AG04449 (cell line): ENCODE measurements at regions not wholly inside any gene's neighbourhood (a gene's known extent, or its start where the extent isn't known, plus 50 kb on each side); places are given as distances from the start of the nearest gene placed in this dataset.

Experiments used
- CTCF ChIA-PET: fragments of 350-600 bp; formaldehyde crosslinking; extraction: SDS; loops from one replicate; lab custom pipeline; 2021; ENCODE audit warnings: antibody characterized with exemption; lab: Yijun Ruan, JAX
- POLR2A ChIA-PET: fragments of 400-600, 350-600 bp; formaldehyde crosslinking; extraction: SDS; loops from one replicate; lab custom pipeline; 2020; ENCODE audit warnings: antibody characterized with exemption, inconsistent platforms; lab: Yijun Ruan, JAX
- DNase-seq: peaks from one replicate; pipeline ENCODE4 v3.0.0-alpha.2; 2010; ENCODE audit warnings: low read depth, low spot score
- H3K4me3 ChIP-seq: 2 replicates; pipeline ENCODE4 v1.5.1; 2011; ENCODE audit warnings: low read depth, mild to moderate bottlenecking, control low read depth, low read length
- TF ChIP-seq, protein P1 (sequence below): IDR thresholded peaks from one replicate; pipeline ENCODE4 v1.5.1; 2011; ENCODE audit warnings: mild to moderate bottlenecking, moderate library complexity, low read length, control low read depth, inconsistent platforms; ENCODE audit not compliant: insufficient read depth; ENCODE audit errors: missing control alignments

GRCh38 chr12:115885040-115885690 lies 392.3 kb downstream of the MED13L start:
- no peak overlapping the region for H3K4me3 ChIP-seq
- ChIA-PET POLR2A (no interaction called here), CTCF (interaction anchor here (0.9 to 2.7 kb wide), 3 partner anchors 11 to 33 kb away, joined by 3 to 12 read pairs (median 4); no protein-coding TSS in a partner anchor)
- DNase-seq, result no peak
- TF ChIP-seq, protein P1, sequence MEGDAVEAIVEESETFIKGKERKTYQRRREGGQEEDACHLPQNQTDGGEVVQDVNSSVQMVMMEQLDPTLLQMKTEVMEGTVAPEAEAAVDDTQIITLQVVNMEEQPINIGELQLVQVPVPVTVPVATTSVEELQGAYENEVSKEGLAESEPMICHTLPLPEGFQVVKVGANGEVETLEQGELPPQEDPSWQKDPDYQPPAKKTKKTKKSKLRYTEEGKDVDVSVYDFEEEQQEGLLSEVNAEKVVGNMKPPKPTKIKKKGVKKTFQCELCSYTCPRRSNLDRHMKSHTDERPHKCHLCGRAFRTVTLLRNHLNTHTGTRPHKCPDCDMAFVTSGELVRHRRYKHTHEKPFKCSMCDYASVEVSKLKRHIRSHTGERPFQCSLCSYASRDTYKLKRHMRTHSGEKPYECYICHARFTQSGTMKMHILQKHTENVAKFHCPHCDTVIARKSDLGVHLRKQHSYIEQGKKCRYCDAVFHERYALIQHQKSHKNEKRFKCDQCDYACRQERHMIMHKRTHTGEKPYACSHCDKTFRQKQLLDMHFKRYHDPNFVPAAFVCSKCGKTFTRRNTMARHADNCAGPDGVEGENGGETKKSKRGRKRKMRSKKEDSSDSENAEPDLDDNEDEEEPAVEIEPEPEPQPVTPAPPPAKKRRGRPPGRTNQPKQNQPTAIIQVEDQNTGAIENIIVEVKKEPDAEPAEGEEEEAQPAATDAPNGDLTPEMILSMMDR, result no peak

- no peak for DNase-seq
- TF ChIP-seq, protein P1, result no peak
- POLR2A ChIA-PET, result no interaction called here
- no peak overlapping the region for H3K4me3 ChIP-seq
- CTCF ChIA-PET, result interaction anchor here (2.7 kb wide), 1 partner anchor 12 kb away, joined by 12 read pairs; no protein-coding TSS in a partner anchor
Measured at GRCh38 chr12:115882936-115883335, 394.6 kb downstream of the MED13L start.

DNA sequence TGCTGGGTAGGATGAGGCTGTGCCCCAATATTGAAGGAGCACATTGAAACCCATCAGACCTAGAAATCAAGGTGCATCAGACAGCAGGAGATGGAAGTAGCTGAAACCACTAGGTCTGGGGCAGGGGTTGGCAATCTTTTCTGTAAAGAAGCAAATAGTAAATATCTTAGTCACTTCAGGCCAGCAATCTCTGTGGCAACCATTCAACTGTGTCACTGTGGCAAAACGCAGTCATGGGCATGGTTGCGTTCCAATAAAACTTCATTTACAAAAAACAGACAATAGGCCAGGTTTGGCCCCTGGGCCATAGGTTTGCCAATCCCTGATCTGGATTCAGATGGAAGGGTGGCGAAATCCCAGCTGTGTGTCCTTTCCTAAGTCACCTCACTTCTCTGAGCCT lies 397.3 kb downstream of the MED13L start:
- no peak overlapping the region for H3K4me3 ChIP-seq
- POLR2A ChIA-PET, result no interaction called here
- no peak for DNase-seq
- CTCF ChIA-PET, result interaction anchor here (2.4 kb wide), 1 partner anchor 9 kb away, joined by 10 read pairs; no protein-coding TSS in a partner anchor
- TF ChIP-seq, protein P1, result no peak

GRCh38 chr12:115879354-115879753 lies 398.1 kb downstream of the MED13L start:
- no peak overlapping the region for H3K4me3 ChIP-seq
- POLR2A ChIA-PET, result no interaction called here
- no peak for DNase-seq
- TF ChIP-seq, protein P1, result no peak
- CTCF ChIA-PET, result no interaction called here

GRCh38 chr12:115873451-115874082 lies 403.9 kb downstream of the MED13L start:
- DNase-seq, result no peak
- H3K4me3 ChIP-seq, result no peak overlapping the region
- ChIA-PET CTCF (interaction anchor here (1.2 to 2.9 kb wide), 4 partner anchors 11 to 44 kb away, joined by 3 to 14 read pairs (median 4); no protein-coding TSS in a partner anchor), POLR2A (no interaction called here)
- TF ChIP-seq, protein P1, result no peak

- H3K4me3 ChIP-seq, result no peak overlapping the region
- no peak for DNase-seq
- TF ChIP-seq, protein P1, result no peak
- ChIA-PET POLR2A (no interaction called here), CTCF (interaction anchor here (1.2 to 2.9 kb wide), 4 partner anchors 10 to 45 kb away, joined by 3 to 14 read pairs (median 4); no protein-coding TSS in a partner anchor)
Measured at GRCh38 chr12:115872919-115873357, 404.6 kb downstream of the MED13L start.
